H9 (cell line): ENCODE measurements at regions not wholly inside any gene's neighbourhood (a gene's known extent, or its start where the extent isn't known, plus 50 kb on each side); places are given as distances from the start of the nearest gene placed in this dataset.

Experiments used
- DNase-seq: peaks from one replicate; pipeline ENCODE4 v3.0.0-alpha.2; 2017
- H2AFZ ChIP-seq: one replicate; pipeline ENCODE4 v1.6.1; 2013; ENCODE audit warnings: mild to moderate bottlenecking, low read length, control low read depth, moderate library complexity
- H2AK5ac ChIP-seq: 2 replicates; pipeline ENCODE4 v1.6.1; 2013; ENCODE audit warnings: low read length, control low read depth, mixed read lengths; ENCODE audit not compliant: insufficient read length
- H2BK120ac ChIP-seq: one replicate; pipeline ENCODE4 v1.6.1; 2013; ENCODE audit warnings: low read depth, mild to moderate bottlenecking, low read length, control low read depth, inconsistent platforms; ENCODE audit not compliant: poor library complexity, severe bottlenecking
- H2BK12ac ChIP-seq: 2 replicates; pipeline ENCODE4 v1.6.1; 2013; ENCODE audit warnings: low read length, control low read depth, mixed read lengths, low read depth; ENCODE audit not compliant: insufficient read length
- H2BK15ac ChIP-seq: 2 replicates; pipeline ENCODE4 v1.6.1; 2013; ENCODE audit warnings: low read depth, low read length, control low read depth
- H2BK20ac ChIP-seq: one replicate; pipeline ENCODE4 v1.6.1; 2013; ENCODE audit warnings: low read depth, mild to moderate bottlenecking, low read length, control low read depth, inconsistent platforms; ENCODE audit not compliant: poor library complexity, severe bottlenecking
- H2BK5ac ChIP-seq: 2 replicates; pipeline ENCODE4 v1.6.1; 2013; ENCODE audit warnings: low read length, control low read depth, mixed read lengths; ENCODE audit not compliant: insufficient read length
- H3K14ac ChIP-seq: 2 replicates; pipeline ENCODE4 v1.6.1; 2013; ENCODE audit warnings: low read length, control low read depth; ENCODE audit not compliant: insufficient read depth
- H3K18ac ChIP-seq: 2 replicates; pipeline ENCODE4 v1.6.1; 2013; ENCODE audit warnings: low read depth, mild to moderate bottlenecking, mixed read lengths, low read length, control low read depth; ENCODE audit not compliant: insufficient read length
- H3K23ac ChIP-seq: 2 replicates; pipeline ENCODE4 v1.6.1; 2013; ENCODE audit warnings: low read length, control low read depth, mixed read lengths, low read depth; ENCODE audit not compliant: insufficient read length
- H3K23me2 ChIP-seq: 2 replicates; pipeline ENCODE4 v1.6.1; 2013; ENCODE audit warnings: low read depth, mild to moderate bottlenecking, mixed read lengths, low read length, control low read depth; ENCODE audit not compliant: insufficient read length, poor library complexity, severe bottlenecking
- H3K27ac ChIP-seq: 2 replicates; pipeline ENCODE4 v1.5.1; 2013; ENCODE audit warnings: low read length, control low read depth, mixed read lengths, low read depth; ENCODE audit not compliant: insufficient read length
- H3K27me3 ChIP-seq: 2 replicates; pipeline ENCODE4 v1.6.1; 2013; ENCODE audit warnings: low read length, control low read depth, inconsistent platforms; ENCODE audit not compliant: insufficient read depth
- H3K4ac ChIP-seq: 2 replicates; pipeline ENCODE4 v1.6.1; 2013; ENCODE audit warnings: low read depth, mild to moderate bottlenecking, control low read depth, inconsistent platforms, low read length, moderate library complexity
- H3K4me1 ChIP-seq: 2 replicates; pipeline ENCODE4 v1.6.1; 2013; ENCODE audit warnings: low read length, control low read depth, inconsistent platforms; ENCODE audit not compliant: insufficient read depth
- H3K4me2 ChIP-seq: 2 replicates; pipeline ENCODE4 v1.6.1; 2013; ENCODE audit warnings: low read length, control low read depth, mixed read lengths; ENCODE audit not compliant: insufficient read length, insufficient read depth
- H3K56ac ChIP-seq: 2 replicates; pipeline ENCODE4 v1.6.1; 2013; ENCODE audit warnings: low read depth, mild to moderate bottlenecking, mixed read lengths, low read length, control low read depth; ENCODE audit not compliant: insufficient read length
- H3K79me1 ChIP-seq: 2 replicates; pipeline ENCODE4 v1.6.1; 2013; ENCODE audit warnings: low read depth, mild to moderate bottlenecking, moderate library complexity, low read length, control low read depth, inconsistent platforms; ENCODE audit not compliant: insufficient read depth, poor library complexity, severe bottlenecking
- H3K79me2 ChIP-seq: 2 replicates; pipeline ENCODE4 v1.6.1; 2013; ENCODE audit warnings: low read length, control low read depth, inconsistent platforms; ENCODE audit not compliant: insufficient read depth
- H3K9ac ChIP-seq: 2 replicates; pipeline ENCODE4 v1.6.1; 2013; ENCODE audit warnings: low read length, control low read depth, mixed read lengths; ENCODE audit not compliant: insufficient read length; ENCODE audit errors: extremely low read depth
- H3K9me3 ChIP-seq: one replicate; pipeline ENCODE4 v1.6.1; 2013; ENCODE audit warnings: low read depth, low read length, inconsistent platforms; ENCODE audit not compliant: control insufficient read depth
- H3T11ph ChIP-seq: one replicate; pipeline ENCODE4 v1.6.1; 2013; ENCODE audit warnings: mild to moderate bottlenecking, low read length, control low read depth, inconsistent platforms
- H4K20me1 ChIP-seq: one replicate; pipeline ENCODE4 v1.6.1; 2013; ENCODE audit not compliant: control insufficient read depth, insufficient read length, insufficient read depth
- H4K5ac ChIP-seq: 2 replicates; pipeline ENCODE4 v1.6.1; 2013; ENCODE audit warnings: low read depth, mild to moderate bottlenecking, mixed read lengths, low read length, control low read depth; ENCODE audit not compliant: insufficient read length
- H4K8ac ChIP-seq: replicated peaks from 2 replicates; pipeline ENCODE4 v1.6.1; 2013; ENCODE audit warnings: low read length, control low read depth, mixed read lengths, low read depth; ENCODE audit not compliant: insufficient read length
- H4K91ac ChIP-seq: 2 replicates; pipeline ENCODE4 v1.6.1; 2013; ENCODE audit warnings: low read depth, mild to moderate bottlenecking, moderate library complexity, mixed read lengths, low read length, control low read depth; ENCODE audit not compliant: insufficient read length
- H3K27ac Mint-ChIP-seq, 3 experiments: 2 replicates in 2 of 3; 3 replicates in 1 of 3; pipeline ENCODE4 v1.8.0; 2020 to 2021; ENCODE audit warnings: mixed read lengths in 3 of 3, mild to moderate bottlenecking in 1 of 3, moderate library complexity in 1 of 3
- H3K27me3 Mint-ChIP-seq: 2 replicates; pipeline ENCODE4 v1.8.0; 2021; ENCODE audit warnings: low read depth, mild to moderate bottlenecking, moderate library complexity, mixed read lengths
- H3K36me3 Mint-ChIP-seq, 3 experiments: 2 replicates in 2 of 3; 3 replicates in 1 of 3; pipeline ENCODE4 v1.8.0; 2020 to 2021; ENCODE audit warnings: low read depth in 3 of 3, mixed read lengths in 3 of 3; ENCODE audit not compliant: insufficient read depth in 1 of 3
- H3K4me1 Mint-ChIP-seq, 2 experiments: 2 replicates each; pipeline ENCODE4 v1.8.0; 2020; ENCODE audit warnings: mixed read lengths in 2 of 2
- H3K4me3 Mint-ChIP-seq, 2 experiments: 2 replicates in 1 of 2; 3 replicates in 1 of 2; pipeline ENCODE4 v1.8.0; 2020 to 2021; ENCODE audit warnings: mild to moderate bottlenecking in 2 of 2, mixed read lengths in 2 of 2, moderate library complexity in 1 of 2
- H3K9me3 Mint-ChIP-seq, 2 experiments: 2 replicates in 1 of 2; 3 replicates in 1 of 2; pipeline ENCODE4 v1.8.0; 2020; ENCODE audit warnings: mild to moderate bottlenecking in 2 of 2, mixed read lengths in 2 of 2, moderate library complexity in 1 of 2
- CTCF ChIP-seq: fragments of 200-600 bp; sonication (generic); conservative IDR thresholded peaks from 3 replicates; pipeline ENCODE4 v1.8.0; 2021; ENCODE audit warnings: antibody characterized with exemption, mild to moderate bottlenecking
- WGBS: extraction: QIAGEN DNeasy Blood & Tissue Kit; methylation state at CpG from one replicate; pipeline ENCODE4 v1.1.7; 2013; ENCODE audit warnings: missing lambda C conversion rate, low lambda C conversion rate, mixed read lengths; ENCODE audit not compliant: insufficient read length; ENCODE audit errors: extremely low coverage; 5-methylcytosine and 5-hydroxymethylcytosine counted together

GRCh38 chr3:28089527-28089897 is 151.9 kb upstream of the CMC1 start:
- peaks cover 17 to 23% of the 10 kb centered on the region in 2 experiments for H3K9me3 Mint-ChIP-seq
- no peak overlapping the region for H4K91ac ChIP-seq
- no peaks in the 10 kb centered on the region for H3K23me2 ChIP-seq
- H3K4ac ChIP-seq: no peak overlapping the region
- no peaks in the 10 kb centered on the region for H3K9me3 ChIP-seq
- no peaks in the 10 kb centered on the region for H3K79me2 ChIP-seq
- DNase-seq: no peak
- no peak overlapping the region for H3K9ac ChIP-seq
- no peak overlapping the region for H2BK12ac ChIP-seq
- no peak overlapping the region for H3K27ac Mint-ChIP-seq
- H4K20me1 ChIP-seq: no peaks in the 10 kb centered on the region
- H3K27me3 Mint-ChIP-seq: no peaks in the 10 kb centered on the region
- WGBS: no CpG with 5 or more reads among the region's 2 CpGs
- no peak overlapping the region for H3K18ac ChIP-seq
- no peak overlapping the region for H2AFZ ChIP-seq
- no peak overlapping the region for H4K5ac ChIP-seq
- H3T11ph ChIP-seq: no peak overlapping the region
- H2AK5ac ChIP-seq: no peak overlapping the region
- H3K79me1 ChIP-seq: no peaks in the 10 kb centered on the region
- H3K4me1 ChIP-seq: no peaks in the 10 kb centered on the region
- no peak overlapping the region for H3K4me2 ChIP-seq
- H3K14ac ChIP-seq: no peak overlapping the region
- H4K8ac ChIP-seq: no peak overlapping the region
- H3K36me3 Mint-ChIP-seq: peaks cover 6 to 26% (median 16%) of the 10 kb centered on the region in 3 experiments
- H3K4me3 Mint-ChIP-seq: no peak overlapping the region
- H2BK5ac ChIP-seq: no peak overlapping the region
- no peaks in the 10 kb centered on the region for H3K27me3 ChIP-seq
- peaks cover 0 to 2% of the 10 kb centered on the region in 2 experiments; a peak in 1 of 4 replicates for H3K4me1 Mint-ChIP-seq
- no peak for TF ChIP-seq CTCF
- no peak overlapping the region for H2BK15ac ChIP-seq
- no peak overlapping the region for H3K27ac ChIP-seq
- no peak overlapping the region for H3K23ac ChIP-seq
- no peak overlapping the region for H3K56ac ChIP-seq
- H2BK120ac ChIP-seq: no peak overlapping the region
- no peak overlapping the region for H2BK20ac ChIP-seq
